K562 (cell line): ENCODE measurements at regions not wholly inside any gene's neighbourhood (a gene's known extent, or its start where the extent isn't known, plus 50 kb on each side); places are given as distances from the start of the nearest gene placed in this dataset.

Source experiments
- ATAC-seq: fragments of 200-7000 bp; cut with Tn5 transposase; 3 replicates; pipeline ENCODE4 v1.9.1; 2020; ENCODE audit warnings: moderate library complexity
- BruUV-seq: library from RNA; stranded (reverse); fragments of 400-500 nt; replicated peaks from 2 replicates; lab custom pipeline; 2021; lab: Mats Ljungman, UMichigan
- CTCF ChIA-PET: fragments of 300-600 bp; formaldehyde crosslinking; extraction: SDS; loops from one replicate; lab custom pipeline; 2021; ENCODE audit warnings: low intra/inter-chr PET ratio; lab: Yijun Ruan, JAX
- POLR2A ChIA-PET: fragments of 300-600, 350-650 bp; sonication (Branson Sonifier 250); formaldehyde crosslinking; extraction: SDS; loops from one replicate; lab custom pipeline; 2021; ENCODE audit warnings: antibody characterized with exemption, inconsistent platforms; lab: Yijun Ruan, JAX
- DNase-seq, 4 experiments: peaks; one replicate each; pipeline versions ENCODE4 v3.0.0 to v3.0.0-alpha.2; 2011 to 2018; ENCODE audit warnings: low spot score in 3 of 4, mixed read lengths in 3 of 4; ENCODE audit errors: extremely low read depth in 1 of 4
- FAIRE-seq: peaks from 2 replicates; lab custom pipeline; 2011; peaks lifted over from hg19 to GRCh38; lab: Jason Lieb, UNC
- H2AFZ ChIP-seq: 2 replicates; pipeline ENCODE4 v1.6.0; 2011; ENCODE audit warnings: low read depth, low read length, control low read depth, inconsistent platforms
- H3K27ac ChIP-seq: fragments of 200-600 bp; 3 replicates; pipeline ENCODE4 v1.8.0; 2011; ENCODE audit warnings: low read depth, mild to moderate bottlenecking, control low read depth, inconsistent platforms, low read length, moderate library complexity, mixed read lengths; ENCODE audit errors: extremely low read depth
- H3K27me3 ChIP-seq, 2 experiments: fragments of 300-600 bp in 1 of 2; 2 replicates in 1 of 2; 3 replicates in 1 of 2; pipeline versions ENCODE4 v1.6.0 to v1.8.0; 2011; ENCODE audit warnings: inconsistent platforms in 2 of 2, low read length in 2 of 2, mild to moderate bottlenecking in 1 of 2, mixed read lengths in 1 of 2, moderate library complexity in 1 of 2; ENCODE audit not compliant: control insufficient read depth in 2 of 2, insufficient read depth in 2 of 2
- H3K36me3 ChIP-seq: fragments of 300-600 bp; 3 replicates; pipeline ENCODE4 v1.8.0; 2011; ENCODE audit warnings: mild to moderate bottlenecking, low read length, inconsistent platforms; ENCODE audit not compliant: control insufficient read depth, insufficient read depth
- H3K4me1 ChIP-seq, 2 experiments: fragments of 200-600 bp in 1 of 2; replicated peaks in 1 of 2; 2 replicates in 1 of 2; 3 replicates in 1 of 2; pipeline versions ENCODE4 v1.5.1 to v1.8.0; 2011; ENCODE audit warnings: inconsistent platforms in 2 of 2, low read length in 2 of 2, mild to moderate bottlenecking in 1 of 2, mixed read lengths in 1 of 2, moderate library complexity in 1 of 2; ENCODE audit not compliant: control insufficient read depth in 2 of 2, insufficient read depth in 2 of 2
- H3K4me2 ChIP-seq: 2 replicates; pipeline ENCODE4 v1.6.1; 2011; ENCODE audit warnings: low read length, control low read depth, inconsistent platforms, mixed read lengths; ENCODE audit not compliant: insufficient read depth
- H3K4me3 ChIP-seq: fragments of 200-600 bp; sonication (generic), shearing (Covaris generic); 2 replicates; pipeline ENCODE4 v1.5.1; 2016; ENCODE audit warnings: control low read depth, inconsistent platforms
- H3K79me2 ChIP-seq: fragments of 200-600 bp; 3 replicates; pipeline ENCODE4 v1.8.0; 2011; ENCODE audit warnings: low read length, inconsistent platforms; ENCODE audit not compliant: control insufficient read depth, insufficient read depth
- H3K9ac ChIP-seq, 2 experiments: 2 replicates each; pipeline versions ENCODE4 v1.6.0 to v1.6.1; 2011; ENCODE audit warnings: low read depth in 2 of 2, low read length in 2 of 2, control low read depth in 1 of 2, inconsistent platforms in 1 of 2, mild to moderate bottlenecking in 1 of 2, mixed read lengths in 1 of 2; ENCODE audit not compliant: insufficient read depth in 1 of 2
- H3K9me1 ChIP-seq: one replicate; pipeline ENCODE4 v1.6.0; 2011; ENCODE audit warnings: inconsistent platforms, mild to moderate bottlenecking, low read length, moderate library complexity; ENCODE audit not compliant: control insufficient read depth, insufficient read depth
- H3K9me3 ChIP-seq: replicated peaks from 2 replicates; pipeline ENCODE4 v1.5.1; 2011; ENCODE audit warnings: low read depth, low read length, inconsistent platforms; ENCODE audit not compliant: control insufficient read depth, insufficient read depth
- H4K20me1 ChIP-seq: replicated peaks from 2 replicates; pipeline ENCODE4 v1.6.1; 2011; ENCODE audit warnings: low read length, inconsistent platforms, mixed read lengths; ENCODE audit not compliant: control insufficient read depth, insufficient read depth
- GATAD2B ChIP-seq: fragments of 450-650 bp; IDR thresholded peaks from 2 replicates; pipeline ENCODE4 v1.6.1; 2017; ENCODE audit warnings: mild to moderate bottlenecking, borderline replicate concordance
- SMARCC2 ChIP-seq: fragments of 450-650 bp; IDR thresholded peaks from 2 replicates; pipeline ENCODE4 v1.6.1; 2017; ENCODE audit warnings: antibody characterized with exemption, moderate library complexity, mild to moderate bottlenecking, low read depth
- STAG1 ChIP-seq: sonication (generic); formaldehyde crosslinking; IDR thresholded peaks from 2 replicates; pipeline ENCODE4 v1.5.0; 2020; ENCODE audit warnings: missing genetic modification reagents, borderline replicate concordance
- VEZF1 ChIP-seq: fragments of 200-800 bp; sonication (Bioruptor generic); IDR thresholded peaks from 2 replicates; pipeline ENCODE4 v1.6.1; 2017; ENCODE audit warnings: missing genetic modification characterization, missing compliant biosample characterization
- ZKSCAN3 ChIP-seq: fragments of 250-450 bp; sonication (Bioruptor Pico); IDR thresholded peaks from 2 replicates; pipeline ENCODE4 v1.4.0; 2020
- ZNF212 ChIP-seq: fragments of 450-650 bp; formaldehyde crosslinking; IDR thresholded peaks from 2 replicates; pipeline ENCODE4 v1.4.0; 2020; ENCODE audit warnings: mild to moderate bottlenecking
- ZNF354B ChIP-seq: fragments of 250-450 bp; sonication (Bioruptor Pico); IDR thresholded peaks from 2 replicates; pipeline ENCODE4 v1.4.0; 2020
- ZNF584 ChIP-seq: fragments of 200-800 bp; sonication (Bioruptor generic); IDR thresholded peaks from 2 replicates; pipeline ENCODE4 v1.6.1; 2016; ENCODE audit warnings: low read depth, mild to moderate bottlenecking, missing genetic modification characterization, missing compliant biosample characterization
- WGBS: fragments of 100-300 bp; shearing (Covaris generic); methylation state at CpG from one replicate; pipeline ENCODE4 v1.1.6; 2016; ENCODE audit warnings: low coverage, mixed read lengths; ENCODE audit not compliant: insufficient coverage; ENCODE audit errors: missing lambda C conversion rate; 5-methylcytosine and 5-hydroxymethylcytosine counted together
- in situ Hi-C: fragments of 300-500 bp; cut with MboI; formaldehyde crosslinking; loops from 4 replicates; pipeline ENCODE4 v1.15.0; 2018; ENCODE audit warnings: inconsistent platforms, mixed read lengths
- intact Hi-C: fragments of 100-400 bp; cut with micrococcal nuclease; formaldehyde crosslinking; loops from 2 replicates; pipeline ENCODE4 v1.14.2; 2022

GRCh38 chr11:41660585-41660984 lies 201.1 kb upstream of the LRRC4C start:
- Histone ChIP-seq H3K79me2 (no peaks in the 10 kb centered on the region), H3K9me3 (no peaks in the 10 kb centered on the region), H3K36me3 (no peaks in the 10 kb centered on the region), H2AFZ (no peak overlapping the region), H3K4me1 (no peaks in the 10 kb centered on the region), H3K9ac (no peak overlapping the region), H3K9me1 (no peaks in the 10 kb centered on the region), H4K20me1 (no peaks in the 10 kb centered on the region), H3K27me3 (no peaks in the 10 kb centered on the region), H3K27ac (no peak overlapping the region), H3K4me2 (no peak overlapping the region), H3K4me3 (no peak overlapping the region)
- TF ChIP-seq ZKSCAN3 = no peak
- TF ChIP-seq ZNF584 = no peak
- no peak for TF ChIP-seq GATAD2B
- TF ChIP-seq SMARCC2 = no peak
- TF ChIP-seq STAG1 = no peak
- TF ChIP-seq VEZF1 (CRISPR knock-in tag) = no peak
- TF ChIP-seq ZNF212 = no peak
- no peak for TF ChIP-seq ZNF354B
- WGBS = 3% methylated on average over 7 of the region's 8 CpGs
- in situ Hi-C loops = no loop called here
- ChIA-PET POLR2A (no interaction called here), CTCF (no interaction called here)
- no peak for ATAC-seq
- no peak for FAIRE-seq
- intact Hi-C loops = no loop called here
- DNase-seq = no peak
- BruUV-seq = no TSS peak
